HEK293 (cell line): ENCODE measurements at regions not wholly inside any gene's neighbourhood (a gene's known extent, or its start where the extent isn't known, plus 50 kb on each side); places are given as distances from the start of the nearest gene placed in this dataset.

Experiments
- CTCF ChIA-PET: fragments of 350-600 bp; formaldehyde crosslinking; extraction: SDS; loops from one replicate; lab custom pipeline; 2021; ENCODE audit warnings: antibody characterized with exemption; lab: Yijun Ruan, JAX
- POLR2A ChIA-PET: fragments of 300-600 bp; formaldehyde crosslinking; extraction: SDS; loops from one replicate; lab custom pipeline; 2020; ENCODE audit warnings: antibody characterized with exemption, inconsistent platforms; lab: Yijun Ruan, JAX
- H3K27ac ChIP-seq: fragments of 200-500 bp; sonication (Bioruptor generic); 2 replicates; pipeline ENCODE4 v1.5.1; 2014; ENCODE audit warnings: low read depth, low read length, control low read depth, inconsistent platforms; ENCODE audit errors: extremely low read depth
- H3K36me3 ChIP-seq, 2 experiments: fragments of 200-500 bp in 1 of 2; sonication (Bioruptor generic) in 1 of 2; 1 replicate in 1 of 2; 2 replicates in 1 of 2; pipeline ENCODE4 v1.5.1; 2014 to 2017; ENCODE audit warnings: inconsistent platforms in 2 of 2, low read length in 2 of 2; ENCODE audit not compliant: control insufficient read depth in 2 of 2, insufficient read depth in 1 of 2
- H3K4me1 ChIP-seq: fragments of 200-500 bp; sonication (Bioruptor generic); 2 replicates; pipeline ENCODE4 v1.5.1; 2014; ENCODE audit warnings: mild to moderate bottlenecking, low read length, inconsistent platforms; ENCODE audit not compliant: control insufficient read depth, insufficient read depth
- H3K4me3 ChIP-seq: 2 replicates; pipeline ENCODE4 v1.5.1; 2011; ENCODE audit warnings: low read depth, mild to moderate bottlenecking, control low read depth, low read length, moderate library complexity
- H3K9me3 ChIP-seq: fragments of 200-500 bp; sonication (Bioruptor generic); 2 replicates; pipeline ENCODE4 v1.5.1; 2014; ENCODE audit warnings: low read depth, low read length, inconsistent platforms; ENCODE audit not compliant: control insufficient read depth, insufficient read depth
- EGR2 ChIP-seq: fragments of 450-650 bp; formaldehyde crosslinking; IDR thresholded peaks from 2 replicates; pipeline ENCODE4 v1.5.1; 2016; ENCODE audit warnings: low read depth, missing biosample characterization, missing genetic modification characterization
- GLIS2 ChIP-seq: fragments of 450-650 bp; formaldehyde crosslinking; IDR thresholded peaks from 2 replicates; pipeline ENCODE4 v1.5.1; 2016; ENCODE audit warnings: missing biosample characterization, missing genetic modification characterization
- KLF9 ChIP-seq: fragments of 450-650 bp; formaldehyde crosslinking; IDR thresholded peaks from 2 replicates; pipeline ENCODE4 v1.5.1; 2016; ENCODE audit warnings: missing biosample characterization, missing genetic modification characterization, low read depth
- MZF1 ChIP-seq: fragments of 450-650 bp; formaldehyde crosslinking; IDR thresholded peaks from 2 replicates; pipeline ENCODE4 v1.5.1; 2017; ENCODE audit warnings: missing biosample characterization, missing genetic modification characterization, borderline replicate concordance
- ZBTB17 ChIP-seq: fragments of 450-650 bp; formaldehyde crosslinking; IDR thresholded peaks from 2 replicates; pipeline ENCODE4 v1.5.1; 2016; ENCODE audit warnings: missing biosample characterization, missing genetic modification characterization
- ZBTB21 ChIP-seq: fragments of 450-650 bp; formaldehyde crosslinking; IDR thresholded peaks from 2 replicates; pipeline ENCODE4 v1.5.1; 2017; ENCODE audit warnings: missing biosample characterization, missing genetic modification characterization
- ZFHX2 ChIP-seq: fragments of 450-650 bp; formaldehyde crosslinking; conservative IDR thresholded peaks from 2 replicates; pipeline ENCODE4 v1.5.1; 2016; ENCODE audit warnings: missing biosample characterization, missing genetic modification characterization
- ZNF133 ChIP-seq: fragments of 450-650 bp; formaldehyde crosslinking; IDR thresholded peaks from 2 replicates; pipeline ENCODE4 v1.5.1; 2016; ENCODE audit warnings: missing biosample characterization, missing genetic modification characterization
- ZNF138 ChIP-seq: fragments of 450-650 bp; formaldehyde crosslinking; IDR thresholded peaks from 2 replicates; pipeline ENCODE4 v1.5.1; 2016; ENCODE audit warnings: missing biosample characterization, missing genetic modification characterization, borderline replicate concordance
- ZNF416 ChIP-seq: fragments of 450-650 bp; formaldehyde crosslinking; IDR thresholded peaks from 2 replicates; pipeline ENCODE4 v1.5.1; 2016; ENCODE audit warnings: missing biosample characterization, missing genetic modification characterization
- ZNF510 ChIP-seq: fragments of 450-650 bp; formaldehyde crosslinking; IDR thresholded peaks from 2 replicates; pipeline ENCODE4 v1.5.1; 2018; ENCODE audit warnings: mild to moderate bottlenecking, missing genetic modification characterization, missing biosample characterization; ENCODE audit not compliant: insufficient replicate concordance
- ZNF514 ChIP-seq: fragments of 450-650 bp; formaldehyde crosslinking; IDR thresholded peaks from 2 replicates; pipeline ENCODE4 v1.5.1; 2016; ENCODE audit warnings: missing biosample characterization, missing genetic modification characterization
- ZNF558 ChIP-seq: fragments of 450-650 bp; formaldehyde crosslinking; IDR thresholded peaks from 2 replicates; pipeline ENCODE4 v1.5.1; 2016; ENCODE audit warnings: missing biosample characterization, missing genetic modification characterization
- ZNF701 ChIP-seq: fragments of 450-650 bp; formaldehyde crosslinking; IDR thresholded peaks from 2 replicates; pipeline ENCODE4 v1.5.1; 2016; ENCODE audit warnings: missing biosample characterization, missing genetic modification characterization
- ZNF792 ChIP-seq: fragments of 450-650 bp; formaldehyde crosslinking; IDR thresholded peaks from 2 replicates; pipeline ENCODE4 v1.5.1; 2016; ENCODE audit warnings: missing biosample characterization, missing genetic modification characterization
- TF ChIP-seq, protein P1 (sequence below): fragments of 450-650 bp; formaldehyde crosslinking; IDR thresholded peaks from 2 replicates; pipeline ENCODE4; 2016; ENCODE audit warnings: missing biosample characterization, missing genetic modification characterization
- TF ChIP-seq, protein P2 (sequence below): fragments of 450-650 bp; formaldehyde crosslinking; IDR thresholded peaks from 2 replicates; pipeline ENCODE4 v1.5.1; 2016; ENCODE audit warnings: missing biosample characterization, missing genetic modification characterization
- TF ChIP-seq, protein P3 (sequence below): fragments of 450-650 bp; IDR thresholded peaks from 2 replicates; pipeline ENCODE4 v1.5.1; 2018; ENCODE audit warnings: missing biosample characterization, missing genetic modification characterization

DNA sequence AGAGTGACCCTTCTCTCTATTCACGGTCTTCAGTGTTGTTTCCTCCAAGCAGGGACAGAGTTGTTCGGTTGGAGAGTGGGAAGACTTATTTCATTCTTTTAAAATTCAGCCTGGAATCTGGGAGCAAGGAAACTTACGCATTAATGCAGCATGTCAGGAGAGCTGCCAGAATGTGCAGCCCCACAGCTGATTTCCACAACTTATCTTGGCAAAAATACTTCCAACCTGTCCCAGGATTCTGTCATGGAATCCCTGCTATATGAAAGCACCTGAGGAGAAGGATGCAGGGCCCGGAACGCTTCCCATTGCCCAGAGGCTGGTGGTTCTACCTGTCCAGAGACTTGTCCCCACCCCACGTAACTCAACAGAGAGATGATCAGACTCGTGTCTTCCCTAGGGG lies 86.9 kb upstream of the MKI67 start:
- TF ChIP-seq, protein P1, sequence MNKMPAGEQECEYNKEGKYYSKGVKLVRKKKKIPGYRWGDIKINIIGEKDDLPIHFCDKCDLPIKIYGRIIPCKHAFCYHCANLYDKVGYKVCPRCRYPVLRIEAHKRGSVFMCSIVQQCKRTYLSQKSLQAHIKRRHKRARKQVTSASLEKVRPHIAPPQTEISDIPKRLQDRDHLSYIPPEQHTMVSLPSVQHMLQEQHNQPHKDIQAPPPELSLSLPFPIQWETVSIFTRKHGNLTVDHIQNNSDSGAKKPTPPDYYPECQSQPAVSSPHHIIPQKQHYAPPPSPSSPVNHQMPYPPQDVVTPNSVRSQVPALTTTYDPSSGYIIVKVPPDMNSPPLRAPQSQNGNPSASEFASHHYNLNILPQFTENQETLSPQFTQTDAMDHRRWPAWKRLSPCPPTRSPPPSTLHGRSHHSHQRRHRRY, result no peak
- TF ChIP-seq, protein P2, sequence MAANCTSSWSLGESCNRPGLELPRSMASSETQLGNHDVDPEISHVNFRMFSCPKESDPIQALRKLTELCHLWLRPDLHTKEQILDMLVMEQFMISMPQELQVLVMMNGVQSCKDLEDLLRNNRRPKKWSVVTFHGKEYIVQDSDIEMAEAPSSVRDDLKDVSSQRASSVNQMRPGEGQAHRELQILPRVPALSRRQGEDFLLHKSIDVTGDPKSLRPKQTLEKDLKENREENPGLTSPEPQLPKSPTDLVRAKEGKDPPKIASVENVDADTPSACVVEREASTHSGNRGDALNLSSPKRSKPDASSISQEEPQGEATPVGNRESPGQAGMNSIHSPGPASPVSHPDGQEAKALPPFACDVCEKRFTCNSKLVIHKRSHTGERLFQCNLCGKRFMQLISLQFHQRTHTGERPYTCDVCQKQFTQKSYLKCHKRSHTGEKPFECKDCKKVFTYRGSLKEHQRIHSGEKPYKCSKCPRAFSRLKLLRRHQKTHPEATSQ (tag by site-specific recombination), result no peak
- TF ChIP-seq ZNF510 (tag by site-specific recombination) (no peak), ZNF792 (no peak)
- H3K4me1 ChIP-seq, result no peaks in the 10 kb centered on the region
- CTCF ChIA-PET, result interaction anchor here (0.7 to 4.4 kb wide), 9 partner anchors 17 to 523 kb away, joined by 3 to 21 read pairs (median 4); no protein-coding TSS in a partner anchor
- no peak overlapping the region for H3K27ac ChIP-seq
- POLR2A ChIA-PET, result no interaction called here
- H3K9me3 ChIP-seq, result no peaks in the 10 kb centered on the region
- no peak overlapping the region for H3K4me3 ChIP-seq
- H3K36me3 ChIP-seq, result no peaks in the 10 kb centered on the region

DNA sequence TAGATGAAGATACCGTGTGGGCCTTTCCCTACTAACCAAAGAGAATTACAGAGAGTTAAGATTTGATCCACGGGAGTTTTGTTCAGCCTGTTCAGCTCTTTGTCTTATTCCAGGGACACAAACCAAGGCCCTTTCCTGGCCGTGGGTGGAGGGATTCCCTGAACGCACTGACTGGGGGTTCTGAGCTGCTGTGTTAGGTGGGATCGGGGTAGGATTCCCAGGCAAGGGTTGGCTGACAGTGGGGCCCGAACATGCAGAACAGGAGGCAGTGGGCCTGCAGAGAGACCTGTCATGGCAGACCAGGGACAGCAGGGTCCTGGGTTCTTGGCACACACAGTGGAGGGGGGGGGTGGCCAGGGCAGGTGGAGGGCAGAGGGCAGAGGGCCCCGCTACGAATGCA lies 89.5 kb upstream of the MKI67 start:
- CTCF ChIA-PET, result interaction anchor here (0.5 kb wide), 1 partner anchor 416 kb away, joined by 3 read pairs; no protein-coding TSS in a partner anchor
- TF ChIP-seq ZNF558 (no peak), ZNF792 (no peak), ZBTB17 (tag by site-specific recombination) (no peak), ZNF133 (tag by site-specific recombination) (no peak), MZF1 (tag by site-specific recombination) (no peak), KLF9 (tag by site-specific recombination) (no peak), ZNF416 (tag by site-specific recombination) (no peak), ZNF514 (no peak), ZBTB21 (tag by site-specific recombination) (no peak)
- TF ChIP-seq, protein P3, sequence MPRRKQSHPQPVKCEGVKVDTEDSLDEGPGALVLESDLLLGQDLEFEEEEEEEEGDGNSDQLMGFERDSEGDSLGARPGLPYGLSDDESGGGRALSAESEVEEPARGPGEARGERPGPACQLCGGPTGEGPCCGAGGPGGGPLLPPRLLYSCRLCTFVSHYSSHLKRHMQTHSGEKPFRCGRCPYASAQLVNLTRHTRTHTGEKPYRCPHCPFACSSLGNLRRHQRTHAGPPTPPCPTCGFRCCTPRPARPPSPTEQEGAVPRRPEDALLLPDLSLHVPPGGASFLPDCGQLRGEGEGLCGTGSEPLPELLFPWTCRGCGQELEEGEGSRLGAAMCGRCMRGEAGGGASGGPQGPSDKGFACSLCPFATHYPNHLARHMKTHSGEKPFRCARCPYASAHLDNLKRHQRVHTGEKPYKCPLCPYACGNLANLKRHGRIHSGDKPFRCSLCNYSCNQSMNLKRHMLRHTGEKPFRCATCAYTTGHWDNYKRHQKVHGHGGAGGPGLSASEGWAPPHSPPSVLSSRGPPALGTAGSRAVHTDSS, result no peak
- TF ChIP-seq, protein P1, result no peak
- TF ChIP-seq, protein P2 (tag by site-specific recombination), result no peak

DNA sequence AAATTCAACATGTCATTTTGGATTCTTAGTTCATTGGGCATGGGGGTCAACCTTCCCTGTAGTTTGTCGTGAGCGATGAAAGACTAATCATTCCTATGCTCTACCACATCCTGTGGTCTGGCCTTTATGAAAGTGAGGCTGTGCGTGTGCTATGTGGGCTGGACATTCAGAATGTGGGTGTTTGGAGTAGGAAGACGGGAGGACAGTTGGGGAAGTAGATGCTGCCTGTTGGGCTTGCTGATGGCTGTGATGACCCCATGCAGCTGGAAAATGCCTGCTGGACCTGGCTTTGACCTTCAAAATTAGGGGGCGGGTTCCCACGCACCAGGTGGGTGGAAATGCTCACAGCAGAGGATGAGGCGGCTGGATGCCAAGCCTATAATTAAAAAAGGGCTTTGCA lies 90.9 kb upstream of the MKI67 start:
- Histone ChIP-seq H3K4me3 (no peak overlapping the region), H3K27ac (no peak overlapping the region), H3K4me1 (no peaks in the 10 kb centered on the region), H3K36me3 (no peaks in the 10 kb centered on the region), H3K9me3 (no peaks in the 10 kb centered on the region)
- TF ChIP-seq ZNF138 (no peak), ZNF701 (tag by site-specific recombination) (no peak), GLIS2 (no peak), ZFHX2 (peak; percentile 34; the same call in 1 of the 2 replicates), EGR2 (tag by site-specific recombination) (peak; percentile 82), MZF1 (tag by site-specific recombination) (no peak)
- POLR2A ChIA-PET, result no interaction called here
- CTCF ChIA-PET, result interaction anchor here (0.8 kb wide), 1 partner anchor 47 kb away, joined by 3 read pairs; no protein-coding TSS in a partner anchor

More for the DNA sequence above, 89.5 kb upstream of the MKI67 start:
- Histone ChIP-seq H3K9me3 (no peaks in the 10 kb centered on the region), H3K4me3 (no peak overlapping the region), H3K36me3 (no peaks in the 10 kb centered on the region), H3K4me1 (no peaks in the 10 kb centered on the region), H3K27ac (no peak overlapping the region)
- POLR2A ChIA-PET, result no interaction called here
